ENCODE measurements at regions not wholly inside any gene's neighbourhood (a gene's known extent, or its start where the extent isn't known, plus 50 kb on each side); places are given as distances from the start of the nearest gene placed in this dataset.

DNA sequence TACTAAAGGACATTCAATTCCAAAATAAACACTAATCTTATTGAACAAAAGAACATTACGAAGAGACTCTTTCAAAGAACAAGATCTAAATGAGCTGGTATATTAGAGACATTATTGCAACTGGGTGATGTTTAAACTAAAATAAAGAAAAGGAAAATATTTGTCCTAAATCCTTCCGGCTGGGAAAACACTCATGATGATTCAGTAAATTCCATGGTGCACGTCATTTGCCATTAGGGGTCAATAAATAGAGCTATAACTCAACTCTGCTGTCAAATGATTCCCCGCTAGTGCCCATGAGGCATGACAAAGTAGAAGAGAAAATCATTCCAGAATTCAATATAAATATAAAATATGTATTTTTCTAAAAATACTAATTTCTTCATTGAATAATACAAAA is 565.5 kb upstream of the TUSC1 start:
- TF ChIP-seq, protein P1, sequence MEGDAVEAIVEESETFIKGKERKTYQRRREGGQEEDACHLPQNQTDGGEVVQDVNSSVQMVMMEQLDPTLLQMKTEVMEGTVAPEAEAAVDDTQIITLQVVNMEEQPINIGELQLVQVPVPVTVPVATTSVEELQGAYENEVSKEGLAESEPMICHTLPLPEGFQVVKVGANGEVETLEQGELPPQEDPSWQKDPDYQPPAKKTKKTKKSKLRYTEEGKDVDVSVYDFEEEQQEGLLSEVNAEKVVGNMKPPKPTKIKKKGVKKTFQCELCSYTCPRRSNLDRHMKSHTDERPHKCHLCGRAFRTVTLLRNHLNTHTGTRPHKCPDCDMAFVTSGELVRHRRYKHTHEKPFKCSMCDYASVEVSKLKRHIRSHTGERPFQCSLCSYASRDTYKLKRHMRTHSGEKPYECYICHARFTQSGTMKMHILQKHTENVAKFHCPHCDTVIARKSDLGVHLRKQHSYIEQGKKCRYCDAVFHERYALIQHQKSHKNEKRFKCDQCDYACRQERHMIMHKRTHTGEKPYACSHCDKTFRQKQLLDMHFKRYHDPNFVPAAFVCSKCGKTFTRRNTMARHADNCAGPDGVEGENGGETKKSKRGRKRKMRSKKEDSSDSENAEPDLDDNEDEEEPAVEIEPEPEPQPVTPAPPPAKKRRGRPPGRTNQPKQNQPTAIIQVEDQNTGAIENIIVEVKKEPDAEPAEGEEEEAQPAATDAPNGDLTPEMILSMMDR (IDR thresholded peaks at IDR 0.05; ENCODE audit: borderline replicate concordance, insufficient read depth, low read depth, low read length): no peak
- H3K4me3 ChIP-seq (ENCODE audit: low read depth, low read length): no peak overlapping the region

DNA sequence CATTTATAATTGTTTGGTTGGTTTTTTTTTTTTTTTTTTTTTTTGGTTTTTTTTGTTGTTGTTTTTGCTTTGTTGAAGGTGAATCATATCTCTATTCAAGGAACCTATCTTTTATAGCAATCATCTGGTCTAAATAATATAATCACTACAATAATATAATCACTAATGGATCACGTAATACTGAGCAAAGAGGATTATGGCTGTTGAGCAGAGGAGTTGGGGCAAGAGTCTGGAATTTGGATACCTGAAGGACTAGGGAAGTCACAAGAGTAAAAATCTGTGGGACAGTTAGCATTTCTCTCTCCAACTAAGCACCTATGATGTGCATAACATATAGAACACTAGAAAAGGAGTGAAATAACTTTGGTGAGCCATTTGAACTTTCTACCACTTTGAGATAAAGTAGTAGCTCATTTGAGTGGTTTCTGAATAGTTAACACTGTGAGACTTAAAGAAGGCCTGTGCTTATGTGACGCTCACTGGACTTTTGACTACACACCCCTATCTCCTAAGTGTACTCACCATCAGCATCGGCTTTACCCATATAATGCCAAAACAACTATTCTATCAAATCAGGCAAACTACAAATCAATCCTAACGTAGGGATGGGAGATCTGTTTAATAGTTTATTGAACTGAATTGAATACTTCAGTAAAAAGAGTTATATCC is 564.9 kb upstream of the TUSC1 start:
- H3K4me3 ChIP-seq (ENCODE audit: low read depth, low read length): no peak overlapping the region
- TF ChIP-seq, protein P1 (IDR thresholded peaks at IDR 0.05; ENCODE audit: borderline replicate concordance, insufficient read depth, low read depth, low read length): no peak

DNA sequence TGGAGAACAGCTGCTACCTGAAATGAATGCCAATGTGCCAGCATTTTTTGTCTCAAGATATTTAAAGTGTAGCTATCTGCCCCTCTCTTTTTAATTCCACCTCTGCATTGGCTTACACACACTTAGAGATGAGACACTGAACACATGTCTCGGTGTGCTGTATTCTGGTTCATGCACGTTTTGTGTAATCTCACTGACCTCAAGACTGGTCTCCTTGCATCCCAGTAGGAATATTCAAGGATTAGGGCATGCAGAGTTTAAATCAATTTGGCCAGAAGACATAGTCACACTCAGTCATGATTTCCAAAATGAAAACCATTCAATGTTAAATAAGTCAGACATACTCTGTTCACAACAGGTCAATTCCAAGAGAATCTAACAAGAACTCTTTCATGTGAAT is 561.8 kb upstream of the TUSC1 start:
- H3K4me3 ChIP-seq (ENCODE audit: low read depth, low read length): no peak overlapping the region
- TF ChIP-seq, protein P1 (IDR thresholded peaks at IDR 0.05; ENCODE audit: borderline replicate concordance, insufficient read depth, low read depth, low read length): no peak

DNA sequence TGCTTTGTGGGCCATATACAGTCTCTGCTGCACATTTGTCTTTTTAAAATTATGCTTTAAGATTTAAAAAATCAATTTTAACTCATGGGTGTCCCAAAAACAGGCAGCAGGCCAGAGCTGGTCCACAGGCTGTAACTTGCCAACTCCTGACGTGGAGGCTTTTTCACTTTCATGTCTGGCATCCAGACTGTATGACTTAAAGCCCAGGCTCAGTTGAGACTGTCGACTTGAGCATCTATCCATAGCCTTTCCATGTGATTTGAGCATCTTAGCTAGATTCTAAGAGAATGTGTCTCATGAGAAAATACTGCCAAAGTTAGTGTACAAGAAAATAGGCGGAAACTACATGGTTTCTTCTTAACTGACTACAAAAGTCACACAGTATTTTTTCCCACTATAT is 559.0 kb upstream of the TUSC1 start:
- TF ChIP-seq, protein P1 (IDR thresholded peaks at IDR 0.05; ENCODE audit: borderline replicate concordance, insufficient read depth, low read depth, low read length): no peak
- H3K4me3 ChIP-seq (ENCODE audit: low read depth, low read length): no peak overlapping the region

DNA sequence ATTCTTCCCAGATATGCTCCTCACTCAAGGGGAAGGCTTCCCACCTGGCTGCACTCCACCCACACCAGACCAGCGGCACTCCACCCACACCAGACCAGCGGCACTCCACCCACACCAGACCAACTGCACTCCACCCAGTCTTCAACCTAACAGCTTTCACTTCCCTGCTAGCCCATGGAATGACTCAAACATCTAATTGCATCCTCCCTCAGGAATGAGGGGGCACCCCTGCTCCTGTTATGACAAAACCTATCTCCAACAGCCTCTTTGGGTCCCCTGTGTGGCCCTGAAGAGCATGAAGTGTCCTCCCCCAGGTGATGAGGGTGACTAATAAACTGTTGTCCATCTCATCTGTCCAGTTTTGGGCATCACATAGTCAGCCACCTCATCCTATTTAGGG is 556.6 kb upstream of the TUSC1 start:
- TF ChIP-seq, protein P1 (IDR thresholded peaks at IDR 0.05; ENCODE audit: borderline replicate concordance, insufficient read depth, low read depth, low read length): no peak
- no peak overlapping the region for H3K4me3 ChIP-seq (ENCODE audit: low read depth, low read length)

DNA sequence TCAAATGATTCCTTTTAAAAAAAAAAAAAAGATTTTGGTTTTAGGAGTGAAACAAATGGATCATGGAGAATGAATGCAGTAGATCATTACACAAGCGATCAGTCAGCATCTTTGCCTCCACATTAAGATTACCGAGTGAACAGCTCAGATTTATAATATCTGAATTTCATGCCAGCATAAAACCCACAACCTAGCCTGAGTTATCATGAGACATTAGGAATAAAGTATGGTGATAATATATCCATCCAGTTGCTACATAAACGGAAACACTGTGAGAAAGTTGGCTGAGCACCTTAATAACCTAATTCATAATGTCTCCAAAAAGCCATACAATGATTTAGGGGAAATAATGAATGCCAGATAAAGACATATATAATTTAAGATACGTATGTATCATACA is 553.1 kb upstream of the TUSC1 start:
- H3K4me3 ChIP-seq (ENCODE audit: low read depth, low read length): no peak overlapping the region
- TF ChIP-seq, protein P1 (IDR thresholded peaks at IDR 0.05; ENCODE audit: borderline replicate concordance, insufficient read depth, low read depth, low read length): no peak

DNA sequence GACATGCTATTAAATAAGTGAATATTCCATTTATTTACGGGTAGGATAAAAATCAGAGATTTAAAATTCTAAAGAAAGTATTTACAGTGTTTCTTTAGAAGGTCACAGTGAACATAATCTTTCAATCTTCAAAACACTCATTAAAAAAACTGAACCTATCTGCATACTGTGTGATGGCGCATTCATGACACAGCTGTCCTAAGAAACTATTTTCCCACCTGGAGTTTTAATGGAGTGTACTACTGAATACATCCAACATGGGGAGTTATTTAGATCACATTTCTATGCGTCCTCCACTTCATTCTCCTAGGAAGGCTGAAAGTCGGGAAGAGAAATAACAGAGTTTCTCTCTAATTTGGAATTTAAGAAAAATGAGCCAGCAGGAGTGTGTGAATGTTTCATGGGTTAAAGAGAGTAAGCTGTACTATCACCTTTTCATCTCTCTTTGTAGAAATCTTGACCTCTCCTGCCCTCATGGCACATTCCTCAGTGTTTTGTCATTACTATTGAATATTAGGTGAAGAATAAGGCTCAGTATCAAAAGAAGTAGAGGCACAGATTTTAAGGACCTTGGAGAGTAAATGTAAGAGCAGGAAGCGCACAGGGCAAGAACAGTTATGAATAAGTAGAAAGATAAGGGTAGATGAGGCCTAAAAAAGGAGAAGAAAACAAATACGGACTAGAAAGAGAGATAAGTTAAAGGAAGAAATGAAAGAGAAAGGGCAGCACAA is 551.2 kb upstream of the TUSC1 start:
- TF ChIP-seq, protein P1 (IDR thresholded peaks at IDR 0.05; ENCODE audit: borderline replicate concordance, insufficient read depth, low read depth, low read length): no peak
- H3K4me3 ChIP-seq (ENCODE audit: low read depth, low read length): no peak overlapping the region

All from GM12875 (cell line).